ENCODE measurements at regions not wholly inside any gene's neighbourhood (a gene's known extent, or its start where the extent isn't known, plus 50 kb on each side); places are given as distances from the start of the nearest gene placed in this dataset.

DNA sequence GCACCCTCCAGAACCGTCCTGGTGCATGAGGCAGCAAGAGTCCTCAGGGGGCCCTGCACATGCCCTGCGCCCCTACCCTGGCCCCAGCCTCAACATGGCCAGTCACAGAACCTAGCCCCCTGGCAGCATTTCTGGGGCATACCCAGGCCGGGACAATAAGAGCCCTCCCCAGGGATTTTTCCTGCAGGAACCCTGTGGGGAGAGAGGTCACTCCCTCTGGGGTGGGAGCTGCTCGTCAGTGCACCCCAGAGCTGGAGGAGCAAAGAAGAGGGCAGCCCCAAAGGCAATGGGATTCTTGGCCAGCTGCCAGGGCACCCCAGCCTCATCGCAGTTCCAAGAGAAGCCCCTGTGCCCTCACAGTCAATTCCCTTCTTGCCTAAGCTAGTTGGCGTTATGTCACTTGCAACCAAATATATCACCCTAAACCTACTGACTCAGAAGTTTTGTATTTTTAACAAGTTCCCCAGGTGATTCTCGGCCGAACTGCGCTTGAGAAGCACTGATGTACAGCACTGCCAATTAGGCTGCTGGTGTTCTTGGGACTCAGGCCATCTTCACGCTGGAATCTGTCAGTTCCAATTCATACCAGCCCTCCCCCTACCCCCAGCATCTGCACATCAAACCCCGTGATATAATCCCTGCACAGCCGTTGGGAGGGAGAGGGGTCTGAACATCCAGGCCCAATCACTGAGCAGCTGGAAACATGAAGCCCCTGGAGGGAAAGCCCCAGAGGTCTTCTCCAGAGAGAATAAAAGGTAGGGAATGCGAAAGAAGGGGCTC, 87.5 kb upstream of the PRR20G start:
- TF ChIP-seq, protein P1, sequence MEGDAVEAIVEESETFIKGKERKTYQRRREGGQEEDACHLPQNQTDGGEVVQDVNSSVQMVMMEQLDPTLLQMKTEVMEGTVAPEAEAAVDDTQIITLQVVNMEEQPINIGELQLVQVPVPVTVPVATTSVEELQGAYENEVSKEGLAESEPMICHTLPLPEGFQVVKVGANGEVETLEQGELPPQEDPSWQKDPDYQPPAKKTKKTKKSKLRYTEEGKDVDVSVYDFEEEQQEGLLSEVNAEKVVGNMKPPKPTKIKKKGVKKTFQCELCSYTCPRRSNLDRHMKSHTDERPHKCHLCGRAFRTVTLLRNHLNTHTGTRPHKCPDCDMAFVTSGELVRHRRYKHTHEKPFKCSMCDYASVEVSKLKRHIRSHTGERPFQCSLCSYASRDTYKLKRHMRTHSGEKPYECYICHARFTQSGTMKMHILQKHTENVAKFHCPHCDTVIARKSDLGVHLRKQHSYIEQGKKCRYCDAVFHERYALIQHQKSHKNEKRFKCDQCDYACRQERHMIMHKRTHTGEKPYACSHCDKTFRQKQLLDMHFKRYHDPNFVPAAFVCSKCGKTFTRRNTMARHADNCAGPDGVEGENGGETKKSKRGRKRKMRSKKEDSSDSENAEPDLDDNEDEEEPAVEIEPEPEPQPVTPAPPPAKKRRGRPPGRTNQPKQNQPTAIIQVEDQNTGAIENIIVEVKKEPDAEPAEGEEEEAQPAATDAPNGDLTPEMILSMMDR (conservative IDR thresholded peaks at IDR 0.05; ENCODE audit: low read depth, low read length), result no peak
- no peak for DNase-seq (ENCODE audit: low read depth)
- no peak overlapping the region for H3K4me3 ChIP-seq (ENCODE audit: low read depth, low read length)

DNA sequence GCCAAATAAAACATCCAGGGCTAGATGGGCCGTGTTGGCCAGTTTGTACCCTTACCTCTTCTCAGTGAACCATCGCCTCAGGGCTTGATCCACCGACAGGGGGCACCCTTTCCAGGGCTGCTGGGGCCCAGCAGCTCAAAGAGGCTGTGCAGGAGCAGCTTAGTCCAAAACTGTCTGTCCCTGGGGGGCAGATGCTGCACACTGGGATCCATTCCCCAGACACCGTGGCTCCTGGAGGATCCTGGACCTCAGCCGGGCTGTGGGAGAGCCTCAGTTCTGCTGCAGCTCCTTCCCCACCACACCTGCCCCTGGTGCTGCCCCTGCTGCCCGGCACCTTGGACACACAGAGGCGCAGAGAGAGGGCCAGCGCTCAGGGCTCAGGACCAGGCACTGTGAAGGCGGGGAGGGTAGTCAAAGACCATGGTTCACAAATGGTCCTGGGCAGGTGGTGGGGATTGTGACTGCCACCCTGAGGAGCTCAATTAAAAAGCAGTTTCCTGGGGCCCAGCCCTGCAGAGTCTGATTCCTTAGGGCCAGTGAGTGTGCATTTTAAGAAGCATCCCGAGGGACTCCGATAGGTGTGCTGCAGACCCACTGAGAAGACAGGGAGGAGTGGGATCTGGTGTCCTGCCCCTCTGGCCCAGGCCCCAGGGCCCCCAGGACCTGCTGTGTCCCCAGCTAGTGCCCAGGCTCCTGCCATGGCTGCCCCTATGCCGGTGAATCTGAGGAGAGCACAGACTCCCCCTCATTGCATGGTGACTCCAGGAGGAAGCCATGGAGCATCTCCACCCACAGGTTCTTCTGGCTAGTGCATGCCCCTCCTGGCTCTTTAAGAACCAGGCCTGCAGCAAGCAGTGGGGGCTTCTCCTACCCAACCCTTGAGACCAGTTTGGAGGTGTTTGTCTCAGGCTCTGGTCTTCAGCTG, 86.5 kb upstream of the PRR20G start:
- no peak overlapping the region for H3K4me3 ChIP-seq (ENCODE audit: low read depth, low read length)
- no peak for DNase-seq (ENCODE audit: low read depth)
- TF ChIP-seq, protein P1 (conservative IDR thresholded peaks at IDR 0.05; ENCODE audit: low read depth, low read length), result peak; percentile 47

DNA sequence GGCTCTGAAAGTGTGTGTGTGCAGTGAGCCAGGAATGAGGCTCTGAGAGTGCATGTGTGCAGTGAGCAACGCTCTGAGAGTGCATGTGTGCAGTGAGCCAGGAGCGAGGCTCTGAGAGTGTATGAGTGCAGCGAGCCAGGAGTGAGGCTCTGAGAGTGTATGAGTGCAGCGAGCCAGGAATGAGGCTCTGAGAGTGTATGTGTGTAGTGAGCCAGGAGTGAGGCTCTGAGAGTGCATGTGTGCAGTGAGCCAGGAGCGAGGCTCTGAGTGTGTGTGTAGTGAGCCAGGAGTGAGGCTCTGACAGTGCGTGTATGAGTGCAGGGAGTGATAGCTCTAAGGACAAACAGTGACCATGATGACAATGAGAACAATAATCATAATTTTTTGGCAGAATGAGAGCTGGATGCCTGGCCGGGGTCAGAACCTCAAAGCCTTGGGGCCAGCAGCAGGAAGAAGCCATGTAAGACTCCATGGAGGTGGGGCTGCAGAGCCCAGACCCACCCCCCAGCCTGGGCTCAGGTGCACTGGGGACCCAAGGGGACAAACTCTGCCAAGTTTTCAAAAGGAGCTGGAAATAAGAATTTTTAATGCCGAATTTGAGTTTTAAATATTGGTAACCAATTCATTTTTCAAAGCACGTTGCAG, 85.7 kb upstream of the PRR20G start:
- no peak for DNase-seq (ENCODE audit: low read depth)
- TF ChIP-seq, protein P1 (conservative IDR thresholded peaks at IDR 0.05; ENCODE audit: low read depth, low read length), result no peak
- H3K4me3 ChIP-seq (ENCODE audit: low read depth, low read length), result no peak overlapping the region

DNA sequence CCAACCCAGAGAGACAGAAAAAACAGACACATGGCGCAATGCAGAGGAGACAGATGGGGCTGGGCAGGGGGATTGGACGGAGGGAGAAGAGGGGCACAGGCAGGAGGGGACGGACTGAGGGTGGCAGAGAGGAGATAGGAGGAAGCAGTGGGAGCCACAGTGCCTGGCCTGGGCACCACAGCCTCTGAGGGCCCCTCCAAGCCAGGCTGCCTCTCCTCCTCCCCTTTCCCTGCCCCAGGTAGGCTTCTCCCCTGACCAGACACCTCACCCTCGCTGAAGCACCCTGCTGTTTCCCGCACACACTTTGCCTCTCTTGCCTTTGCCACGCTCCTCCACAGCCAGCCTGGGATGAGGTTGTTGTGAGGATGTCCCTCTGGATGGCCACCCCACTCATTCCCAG, 84.0 kb upstream of the PRR20G start:
- no peak for DNase-seq (ENCODE audit: low read depth)
- TF ChIP-seq, protein P1 (conservative IDR thresholded peaks at IDR 0.05; ENCODE audit: low read depth, low read length), result no peak
- H3K4me3 ChIP-seq (ENCODE audit: low read depth, low read length), result no peak overlapping the region

DNA sequence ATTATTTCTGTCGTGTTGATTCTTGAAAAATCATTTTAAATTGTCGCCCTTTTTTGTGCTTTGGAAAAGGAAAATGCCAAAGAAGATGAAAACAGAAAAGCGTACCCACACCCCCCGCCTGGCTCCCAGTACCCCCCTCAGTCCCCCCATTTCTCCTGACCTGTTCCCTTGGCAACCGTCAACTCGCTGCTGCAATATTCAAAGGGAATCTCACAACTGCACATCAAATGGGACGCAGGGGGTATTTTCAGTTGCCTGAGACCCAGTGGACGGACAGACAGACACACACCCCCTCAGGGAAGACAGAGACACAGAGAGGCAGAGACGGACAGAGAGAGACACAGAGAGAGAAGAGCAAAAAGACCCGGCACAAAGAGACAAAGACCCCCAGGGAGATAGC, 83.5 kb upstream of the PRR20G start:
- no peak for DNase-seq (ENCODE audit: low read depth)
- TF ChIP-seq, protein P1 (conservative IDR thresholded peaks at IDR 0.05; ENCODE audit: low read depth, low read length), result no peak
- no peak overlapping the region for H3K4me3 ChIP-seq (ENCODE audit: low read depth, low read length)

DNA sequence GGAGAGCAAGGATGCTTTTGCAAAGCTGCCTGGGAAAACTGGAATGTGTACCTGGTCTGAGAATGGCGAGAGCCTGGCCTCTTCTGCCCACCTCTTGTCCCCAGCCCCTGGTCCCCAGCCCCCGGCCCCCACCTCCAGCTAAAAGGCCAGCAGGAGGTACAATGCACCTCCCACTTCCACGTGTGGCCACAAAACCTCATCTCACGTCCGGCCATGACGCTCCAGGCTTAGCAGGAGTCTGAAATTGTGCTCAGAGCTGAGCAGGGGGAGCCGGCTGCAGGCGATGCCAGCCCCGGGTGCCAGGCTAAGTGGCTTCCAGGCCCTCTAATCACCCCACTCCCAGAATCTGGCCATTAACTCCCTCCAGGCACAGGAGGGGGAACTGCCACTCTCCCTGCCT, 83.1 kb upstream of the PRR20G start:
- TF ChIP-seq, protein P1 (conservative IDR thresholded peaks at IDR 0.05; ENCODE audit: low read depth, low read length), result no peak
- DNase-seq (ENCODE audit: low read depth), result no peak
- H3K4me3 ChIP-seq (ENCODE audit: low read depth, low read length), result no peak overlapping the region

Data from choroid plexus epithelial cell (primary cell).